B cell (primary cell): ENCODE measurements at regions not wholly inside any gene's neighbourhood (a gene's known extent, or its start where the extent isn't known, plus 50 kb on each side); places are given as distances from the start of the nearest gene placed in this dataset.

Experiments
- ATAC-seq: fragments of 200-7000 bp; cut with Tn5 transposase; one replicate; pipeline ENCODE4 v1.10.0; 2021; ENCODE audit warnings: low read depth, mild to moderate bottlenecking, moderate number of reproducible peaks, moderate library complexity
- CTCF ChIA-PET: fragments of 350-600 bp; sonication (Branson Sonifier 250); formaldehyde crosslinking; loops from one replicate; lab custom pipeline; 2021; ENCODE audit warnings: antibody characterized with exemption, inconsistent platforms; lab: Charles Lee
- POLR2A ChIA-PET: fragments of 350-600 bp; sonication (Branson Sonifier 250); formaldehyde crosslinking; loops from one replicate; lab custom pipeline; 2021; ENCODE audit warnings: antibody characterized with exemption; lab: Charles Lee
- DNase-seq: peaks from one replicate; pipeline ENCODE4 v3.0.0; 2013
- H2AFZ ChIP-seq: 2 replicates; pipeline ENCODE4 v1.6.1; 2012; ENCODE audit warnings: mild to moderate bottlenecking, low read depth, low read length; ENCODE audit not compliant: insufficient read depth, poor library complexity, severe bottlenecking
- H3K27ac ChIP-seq, 2 donors: 1 replicate in 1 of 2; 2 replicates in 1 of 2; pipeline ENCODE4 v1.5.1; 2012 to 2013; ENCODE audit warnings: low read length in 2 of 2, mild to moderate bottlenecking in 2 of 2, moderate library complexity in 1 of 2
- H3K27me3 ChIP-seq, 4 experiments: fragments of 200-600 bp in 1 of 4; sonication (generic) in 1 of 4; replicated peaks in 1 of 4; 1 replicate in 2 of 4; 2 replicates in 2 of 4; pipeline versions ENCODE4 v1.6.1 to v1.7.0; 2013 to 2016; ENCODE audit warnings: low read length in 3 of 4, mild to moderate bottlenecking in 2 of 4, mixed read lengths in 1 of 4, moderate library complexity in 1 of 4; ENCODE audit not compliant: insufficient read depth in 4 of 4, control insufficient read depth in 3 of 4; ENCODE audit errors: control extremely low read depth in 1 of 4
- H3K36me3 ChIP-seq, 2 experiments: replicated peaks in 1 of 2; 1 replicate in 1 of 2; 2 replicates in 1 of 2; pipeline versions ENCODE4 v1.6.1 to v1.7.1; 2013; ENCODE audit warnings: low read length in 1 of 2; ENCODE audit not compliant: insufficient read depth in 2 of 2, control insufficient read depth in 1 of 2; ENCODE audit errors: control extremely low read depth in 1 of 2, extremely low read depth in 1 of 2
- H3K4me1 ChIP-seq, 2 donors: fragments of 200-600 bp in 1 of 2; sonication (generic) in 1 of 2; 1 replicate in 1 of 2; 2 replicates in 1 of 2; pipeline versions ENCODE4 v1.5.1 to v1.6.1; 2013 to 2017; ENCODE audit warnings: low read length in 2 of 2; ENCODE audit not compliant: control insufficient read depth in 2 of 2, insufficient read depth in 2 of 2
- H3K4me2 ChIP-seq: replicated peaks from 2 replicates; pipeline ENCODE3; 2012; ENCODE audit warnings: mild to moderate bottlenecking, low read depth, low read length; ENCODE audit not compliant: poor library complexity, severe bottlenecking
- H3K4me3 ChIP-seq, 5 experiments: fragments of 200-600 bp in 1 of 5; sonication (generic) in 1 of 5; 1 replicate in 3 of 5; 2 replicates in 2 of 5; pipeline versions ENCODE4 v1.5.1 to v1.7.0; 2011 to 2016; ENCODE audit warnings: low read length in 4 of 5, mild to moderate bottlenecking in 4 of 5, low read depth in 2 of 5, control low read depth in 1 of 5, moderate library complexity in 1 of 5; ENCODE audit not compliant: insufficient read depth in 1 of 5; ENCODE audit errors: control extremely low read depth in 1 of 5, extremely low read depth in 1 of 5
- H3K79me2 ChIP-seq: fragments of 200-600 bp; sonication (generic); one replicate; pipeline ENCODE4 v1.6.0; 2016; ENCODE audit warnings: low read length; ENCODE audit not compliant: control insufficient read depth, insufficient read depth
- H3K9ac ChIP-seq: fragments of 200-600 bp; sonication (generic); 2 replicates; pipeline ENCODE4 v1.6.1; 2017; ENCODE audit warnings: mild to moderate bottlenecking, low read length, moderate library complexity
- H3K9me3 ChIP-seq, 3 donors: one replicate each; pipeline versions ENCODE4 v1.6.1 to v1.7.1; 2013; ENCODE audit warnings: low read length in 2 of 3; ENCODE audit not compliant: control insufficient read depth in 2 of 3, insufficient read depth in 1 of 3; ENCODE audit errors: control extremely low read depth in 1 of 3
- H4K20me1 ChIP-seq: 2 replicates; pipeline ENCODE4 v1.6.0; 2012; ENCODE audit warnings: mild to moderate bottlenecking, low read length; ENCODE audit not compliant: insufficient read depth, control insufficient read depth, poor library complexity, severe bottlenecking
- H3K27ac Mint-ChIP-seq: one replicate; pipeline ENCODE4 v1.8.0; 2021; ENCODE audit warnings: mixed read lengths
- H3K27me3 Mint-ChIP-seq: one replicate; pipeline ENCODE4 v1.8.0; 2021; ENCODE audit warnings: mixed read lengths
- H3K4me1 Mint-ChIP-seq: one replicate; pipeline ENCODE4 v1.8.0; 2021; ENCODE audit warnings: mixed read lengths
- H3K4me3 Mint-ChIP-seq: one replicate; pipeline ENCODE4 v1.8.0; 2021; ENCODE audit warnings: mixed read lengths
- H3K9me3 Mint-ChIP-seq: one replicate; pipeline ENCODE4 v1.8.0; 2022; ENCODE audit warnings: mixed read lengths; ENCODE audit not compliant: insufficient read depth
- EZH2 ChIP-seq: IDR thresholded peaks from 2 replicates; pipeline ENCODE4 v1.6.1; 2012; ENCODE audit warnings: borderline replicate concordance, low read depth, mild to moderate bottlenecking, moderate library complexity, low read length; ENCODE audit not compliant: insufficient read depth, poor library complexity, severe bottlenecking
- WGBS: methylation state at CpG from one replicate; pipeline ENCODE4 v1.1.5; 2013; ENCODE audit warnings: missing lambda C conversion rate; ENCODE audit not compliant: insufficient coverage; 5-methylcytosine and 5-hydroxymethylcytosine counted together
- intact Hi-C: fragments of 100-400 bp; cut with micrococcal nuclease; formaldehyde crosslinking; loops from one replicate; pipeline ENCODE4 v1.10.0; 2022
- TF ChIP-seq, protein P1 (sequence below): fragments of 200-600 bp; IDR thresholded peaks from one replicate; pipeline ENCODE4 v1.8.0; 2022; ENCODE audit warnings: antibody characterized with exemption, mild to moderate bottlenecking

DNA sequence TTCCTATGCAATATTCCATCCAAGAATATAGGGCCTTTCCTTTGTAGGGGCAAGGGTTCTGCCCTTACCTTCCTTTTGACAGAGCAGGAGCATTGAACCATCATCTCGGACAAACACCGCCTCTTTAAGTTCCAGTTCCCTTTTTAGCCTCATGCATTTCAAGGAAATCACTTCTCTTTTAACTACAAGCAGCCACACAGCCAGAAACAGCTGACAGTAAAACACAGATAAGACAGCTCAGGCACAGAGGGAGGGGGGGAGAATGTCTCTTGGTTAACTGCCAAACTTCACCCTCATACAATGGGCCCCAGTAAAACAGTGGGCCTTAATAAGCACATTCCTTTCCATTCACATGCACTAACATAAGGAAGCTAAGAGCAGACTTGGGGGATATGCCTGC, 648.3 kb downstream of the GABRG1 start:
- no peaks in the 10 kb centered on the region for H3K36me3 ChIP-seq
- no peak overlapping the region for H3K9ac ChIP-seq
- Mint-ChIP-seq H3K27me3 (no peaks in the 10 kb centered on the region), H3K9me3 (peaks cover 9% of the 10 kb centered on the region), H3K27ac (no peak overlapping the region), H3K4me1 (no peaks in the 10 kb centered on the region), H3K4me3 (no peak overlapping the region)
- no peaks in the 10 kb centered on the region for H3K4me1 ChIP-seq
- no peak for ATAC-seq
- intact Hi-C loops: no loop called here
- POLR2A ChIA-PET: no interaction called here
- DNase-seq: no peak
- H4K20me1 ChIP-seq: no peaks in the 10 kb centered on the region
- no peaks in the 10 kb centered on the region for H3K27me3 ChIP-seq
- CTCF ChIA-PET: no interaction called here
- no peak overlapping the region for H3K4me3 ChIP-seq
- no peak for TF ChIP-seq EZH2
- no peak overlapping the region for H3K4me2 ChIP-seq
- H3K79me2 ChIP-seq: no peaks in the 10 kb centered on the region
- no peak overlapping the region for H3K27ac ChIP-seq
- H2AFZ ChIP-seq: no peak overlapping the region
- H3K9me3 ChIP-seq: peaks cover 0 to 32% (median 4%) of the 10 kb centered on the region in 3 donors
- WGBS: no CpG with 5 or more reads among the region's 2 CpGs

DNA sequence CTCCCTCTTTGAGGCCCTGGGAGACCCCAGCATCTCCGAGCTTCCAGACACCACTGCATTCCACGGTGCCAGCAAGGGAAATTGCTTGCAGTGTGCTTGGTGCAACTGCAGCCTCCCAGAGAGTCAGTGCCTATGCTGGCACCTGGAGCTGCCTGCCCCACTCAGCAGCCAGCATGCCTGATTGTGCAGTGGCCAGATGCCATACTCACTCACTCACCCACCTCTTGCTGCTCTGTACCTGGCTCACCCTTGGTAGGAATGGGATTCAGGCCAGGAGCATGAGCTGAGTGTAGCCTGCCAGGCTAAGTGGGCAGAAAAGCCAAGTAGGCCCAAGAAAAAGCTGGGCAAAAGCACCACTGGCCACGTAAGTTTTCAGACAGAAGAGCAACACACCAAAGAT, 651.4 kb downstream of the GABRG1 start:
- no peaks in the 10 kb centered on the region for H3K27me3 Mint-ChIP-seq
- ATAC-seq (no peak), DNase-seq (no peak)
- H3K9me3 Mint-ChIP-seq: peaks cover 9% of the 10 kb centered on the region
- Histone ChIP-seq H3K4me2 (no peak overlapping the region), H3K4me1 (no peaks in the 10 kb centered on the region), H2AFZ (no peak overlapping the region), H3K27ac (no peak overlapping the region), H3K4me3 (no peak overlapping the region), H3K9ac (no peak overlapping the region), H3K36me3 (no peaks in the 10 kb centered on the region), H3K79me2 (no peaks in the 10 kb centered on the region), H4K20me1 (no peaks in the 10 kb centered on the region), H3K9me3 (peaks cover 0 to 30% (median 4%) of the 10 kb centered on the region in 3 donors), H3K27me3 (no peaks in the 10 kb centered on the region)
- no peak overlapping the region for H3K27ac Mint-ChIP-seq
- WGBS: 76% methylated on average over 2 of the region's 3 CpGs
- intact Hi-C loops: no loop called here
- H3K4me1 Mint-ChIP-seq: no peaks in the 10 kb centered on the region
- H3K4me3 Mint-ChIP-seq: no peak overlapping the region
- no peak for TF ChIP-seq EZH2
- TF ChIP-seq, protein P1, sequence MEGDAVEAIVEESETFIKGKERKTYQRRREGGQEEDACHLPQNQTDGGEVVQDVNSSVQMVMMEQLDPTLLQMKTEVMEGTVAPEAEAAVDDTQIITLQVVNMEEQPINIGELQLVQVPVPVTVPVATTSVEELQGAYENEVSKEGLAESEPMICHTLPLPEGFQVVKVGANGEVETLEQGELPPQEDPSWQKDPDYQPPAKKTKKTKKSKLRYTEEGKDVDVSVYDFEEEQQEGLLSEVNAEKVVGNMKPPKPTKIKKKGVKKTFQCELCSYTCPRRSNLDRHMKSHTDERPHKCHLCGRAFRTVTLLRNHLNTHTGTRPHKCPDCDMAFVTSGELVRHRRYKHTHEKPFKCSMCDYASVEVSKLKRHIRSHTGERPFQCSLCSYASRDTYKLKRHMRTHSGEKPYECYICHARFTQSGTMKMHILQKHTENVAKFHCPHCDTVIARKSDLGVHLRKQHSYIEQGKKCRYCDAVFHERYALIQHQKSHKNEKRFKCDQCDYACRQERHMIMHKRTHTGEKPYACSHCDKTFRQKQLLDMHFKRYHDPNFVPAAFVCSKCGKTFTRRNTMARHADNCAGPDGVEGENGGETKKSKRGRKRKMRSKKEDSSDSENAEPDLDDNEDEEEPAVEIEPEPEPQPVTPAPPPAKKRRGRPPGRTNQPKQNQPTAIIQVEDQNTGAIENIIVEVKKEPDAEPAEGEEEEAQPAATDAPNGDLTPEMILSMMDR: no peak
- POLR2A ChIA-PET: no interaction called here
- CTCF ChIA-PET: no interaction called here
